ENCODE measurements at regions not wholly inside any gene's neighbourhood (a gene's known extent, or its start where the extent isn't known, plus 50 kb on each side); places are given as distances from the start of the nearest gene placed in this dataset.
"Not testable (repeated sequence)": the region's sequence is repeated elsewhere in the genome, so short reads cannot be mapped to it uniquely, and the experiment has no call there.

- peaks cover 21% of the 10 kb centered on the region for H3K9me3 Mint-ChIP-seq
- H3K27me3 Mint-ChIP-seq, result no peaks in the 10 kb centered on the region
- no peaks in the 10 kb centered on the region for H3K36me3 Mint-ChIP-seq (ENCODE audit: low read depth)
- H3K4me3 Mint-ChIP-seq, result no peak overlapping the region
- H3K27ac Mint-ChIP-seq, result no peak overlapping the region
- H3K4me1 Mint-ChIP-seq (ENCODE audit: low read depth), result no peaks in the 10 kb centered on the region
Observed at GRCh38 chr3:6746443-6746842, 114.5 kb upstream of the GRM7 start.

- Mint-ChIP-seq H3K4me1 (ENCODE audit: low read depth) (no peaks in the 10 kb centered on the region), H3K36me3 (ENCODE audit: low read depth) (no peaks in the 10 kb centered on the region), H3K27ac (no peak overlapping the region), H3K27me3 (no peaks in the 10 kb centered on the region), H3K9me3 (peaks cover 21% of the 10 kb centered on the region), H3K4me3 (no peak overlapping the region)
Observed at GRCh38 chr3:6747017-6747416, 113.9 kb upstream of the GRM7 start.

- no peaks in the 10 kb centered on the region for H3K36me3 Mint-ChIP-seq (ENCODE audit: low read depth)
- H3K27me3 Mint-ChIP-seq, result no peaks in the 10 kb centered on the region
- no peak overlapping the region for H3K4me3 Mint-ChIP-seq
- H3K9me3 Mint-ChIP-seq, result peaks cover 19% of the 10 kb centered on the region
- no peaks in the 10 kb centered on the region for H3K4me1 Mint-ChIP-seq (ENCODE audit: low read depth)
- no peak overlapping the region for H3K27ac Mint-ChIP-seq
Observed at GRCh38 chr3:6750782-6751181, 110.1 kb upstream of the GRM7 start.

GRCh38 chr3:6753536-6753935, 107.4 kb upstream of the GRM7 start:
- Mint-ChIP-seq H3K4me3 (no peak overlapping the region), H3K27me3 (no peaks in the 10 kb centered on the region), H3K4me1 (ENCODE audit: low read depth) (no peaks in the 10 kb centered on the region), H3K27ac (no peak overlapping the region), H3K36me3 (ENCODE audit: low read depth) (no peaks in the 10 kb centered on the region), H3K9me3 (peaks cover 11% of the 10 kb centered on the region)

- H3K4me3 Mint-ChIP-seq; H3K4me1 Mint-ChIP-seq (ENCODE audit: low read depth): not testable (repeated sequence)
Observed at GRCh38 chr3:6769532-6770396, 91.2 kb upstream of the GRM7 start.

GRCh38 chr3:6770397-6770690, 90.6 kb upstream of the GRM7 start:
- H3K4me1 Mint-ChIP-seq (ENCODE audit: low read depth), result no peaks in the 10 kb centered on the region
- H3K36me3 Mint-ChIP-seq (ENCODE audit: low read depth), result no peaks in the 10 kb centered on the region
- H3K27me3 Mint-ChIP-seq, result no peaks in the 10 kb centered on the region
- H3K9me3 Mint-ChIP-seq, result peaks cover 4% of the 10 kb centered on the region
- H3K27ac Mint-ChIP-seq, result no peak overlapping the region
- H3K4me3 Mint-ChIP-seq, result no peak overlapping the region

More at GRCh38 chr3:6769532-6770396, 91.2 kb upstream of the GRM7 start:
- H3K36me3 Mint-ChIP-seq (ENCODE audit: low read depth); H3K9me3 Mint-ChIP-seq; H3K27ac Mint-ChIP-seq; H3K27me3 Mint-ChIP-seq: not testable (repeated sequence)

GRCh38 chr3:6771171-6771570, 89.7 kb upstream of the GRM7 start:
- no peaks in the 10 kb centered on the region for H3K4me1 Mint-ChIP-seq (ENCODE audit: low read depth)
- H3K9me3 Mint-ChIP-seq, result peaks cover 4% of the 10 kb centered on the region
- H3K36me3 Mint-ChIP-seq (ENCODE audit: low read depth), result no peaks in the 10 kb centered on the region
- no peak overlapping the region for H3K4me3 Mint-ChIP-seq
- no peaks in the 10 kb centered on the region for H3K27me3 Mint-ChIP-seq
- no peak overlapping the region for H3K27ac Mint-ChIP-seq

- no peak overlapping the region for H3K27ac Mint-ChIP-seq
- H3K36me3 Mint-ChIP-seq (ENCODE audit: low read depth), result no peaks in the 10 kb centered on the region
- no peak overlapping the region for H3K4me3 Mint-ChIP-seq
- no peaks in the 10 kb centered on the region for H3K27me3 Mint-ChIP-seq
- H3K9me3 Mint-ChIP-seq, result peaks cover 5% of the 10 kb centered on the region
- H3K4me1 Mint-ChIP-seq (ENCODE audit: low read depth), result no peaks in the 10 kb centered on the region
Observed at GRCh38 chr3:6779140-6779539, 81.8 kb upstream of the GRM7 start.

- Mint-ChIP-seq H3K27me3 (no peaks in the 10 kb centered on the region), H3K27ac (no peak overlapping the region), H3K4me1 (ENCODE audit: low read depth) (no peaks in the 10 kb centered on the region), H3K36me3 (ENCODE audit: low read depth) (no peaks in the 10 kb centered on the region), H3K4me3 (no peak overlapping the region), H3K9me3 (peaks cover 5% of the 10 kb centered on the region)
Observed at GRCh38 chr3:6781092-6781491, 79.8 kb upstream of the GRM7 start.

GRCh38 chr3:6785726-6786125, 75.2 kb upstream of the GRM7 start:
- H3K27ac Mint-ChIP-seq, result no peak overlapping the region
- H3K36me3 Mint-ChIP-seq (ENCODE audit: low read depth), result no peaks in the 10 kb centered on the region
- H3K4me3 Mint-ChIP-seq, result no peak overlapping the region
- no peaks in the 10 kb centered on the region for H3K27me3 Mint-ChIP-seq
- no peaks in the 10 kb centered on the region for H3K4me1 Mint-ChIP-seq (ENCODE audit: low read depth)
- H3K9me3 Mint-ChIP-seq, result peaks cover 3% of the 10 kb centered on the region

- Mint-ChIP-seq H3K9me3 (peaks cover 3% of the 10 kb centered on the region), H3K4me3 (no peak overlapping the region), H3K27me3 (no peaks in the 10 kb centered on the region), H3K27ac (no peak overlapping the region), H3K4me1 (ENCODE audit: low read depth) (no peaks in the 10 kb centered on the region), H3K36me3 (ENCODE audit: low read depth) (no peaks in the 10 kb centered on the region)
Observed at GRCh38 chr3:6791161-6791560, 69.8 kb upstream of the GRM7 start.

GRCh38 chr3:6799264-6799915, 61.5 kb upstream of the GRM7 start:
- Mint-ChIP-seq H3K9me3 (no peaks in the 10 kb centered on the region), H3K27me3 (no peaks in the 10 kb centered on the region), H3K4me3 (no peak overlapping the region), H3K4me1 (ENCODE audit: low read depth) (no peaks in the 10 kb centered on the region), H3K36me3 (ENCODE audit: low read depth) (no peaks in the 10 kb centered on the region), H3K27ac (no peak overlapping the region)

- Mint-ChIP-seq H3K36me3 (ENCODE audit: low read depth) (no peaks in the 10 kb centered on the region), H3K27ac (no peak overlapping the region), H3K27me3 (no peaks in the 10 kb centered on the region), H3K4me3 (no peak overlapping the region), H3K4me1 (ENCODE audit: low read depth) (no peaks in the 10 kb centered on the region), H3K9me3 (no peaks in the 10 kb centered on the region)
Observed at GRCh38 chr3:6803619-6804018, 57.3 kb upstream of the GRM7 start.

- Mint-ChIP-seq H3K9me3 (no peaks in the 10 kb centered on the region), H3K27ac (no peak overlapping the region), H3K36me3 (ENCODE audit: low read depth) (no peaks in the 10 kb centered on the region), H3K4me1 (ENCODE audit: low read depth) (no peaks in the 10 kb centered on the region), H3K4me3 (no peak overlapping the region), H3K27me3 (no peaks in the 10 kb centered on the region)
Observed at GRCh38 chr3:6805236-6805635, 55.7 kb upstream of the GRM7 start.

GRCh38 chr3:6806991-6807390, 53.9 kb upstream of the GRM7 start:
- no peak overlapping the region for H3K4me3 Mint-ChIP-seq
- no peaks in the 10 kb centered on the region for H3K9me3 Mint-ChIP-seq
- H3K27me3 Mint-ChIP-seq, result no peaks in the 10 kb centered on the region
- H3K27ac Mint-ChIP-seq, result no peak overlapping the region
- no peaks in the 10 kb centered on the region for H3K36me3 Mint-ChIP-seq (ENCODE audit: low read depth)
- no peaks in the 10 kb centered on the region for H3K4me1 Mint-ChIP-seq (ENCODE audit: low read depth)
